ENCODE measurements at regions not wholly inside any gene's neighbourhood (a gene's known extent, or its start where the extent isn't known, plus 50 kb on each side); places are given as distances from the start of the nearest gene placed in this dataset.

GRCh38 chr7:15854841-15855524, 168.5 kb upstream of the MEOX2 start:
- Histone ChIP-seq H3K27me3 (ENCODE audit: control insufficient read depth in 4 of 4, insufficient read depth in 4 of 4, low read length in 3 of 4) (no peaks in the 10 kb centered on the region), H3K4me1 (ENCODE audit: control insufficient read depth in 4 of 4, insufficient read depth in 4 of 4, low read length in 3 of 4) (no peaks in the 10 kb centered on the region), H3K4me3 (ENCODE audit: low read depth in 1 of 3, low read length in 3 of 3) (no peak overlapping the region), H3K9me3 (ENCODE audit: control insufficient read depth in 4 of 4, low read length in 3 of 4) (peaks cover 0 to 2% (median 0%) of the 10 kb centered on the region in 4 donors), H3K27ac (ENCODE audit: low read depth in 1 of 2, low read length in 2 of 2) (no peak overlapping the region), H3K36me3 (ENCODE audit: control insufficient read depth in 4 of 4, insufficient read depth in 3 of 4, low read depth in 1 of 4, low read length in 3 of 4) (no peaks in the 10 kb centered on the region), H3K9ac (ENCODE audit: low read depth in 1 of 2, low read length in 2 of 2) (no peak overlapping the region)
- TF ChIP-seq RAD21 (IDR thresholded peaks at IDR 0.05), result no peak
- no peak for TF ChIP-seq RXRA (IDR thresholded peaks at IDR 0.05)
- TF ChIP-seq HNF4A (conservative IDR thresholded peaks at IDR 0.05), result no peak
- TF ChIP-seq REST (IDR thresholded peaks at IDR 0.05), result no peak
- TF ChIP-seq HNF4G (IDR thresholded peaks at IDR 0.05), result no peak
- no peak for TF ChIP-seq ZBTB33 (IDR thresholded peaks at IDR 0.05)
- TF ChIP-seq MAX (IDR thresholded peaks at IDR 0.05), result no peak
- TF ChIP-seq FOXA2 (IDR thresholded peaks at IDR 0.05), result no peak
- no peak for TF ChIP-seq JUND (IDR thresholded peaks at IDR 0.05)
- TF ChIP-seq NR2F2 (IDR thresholded peaks at IDR 0.05), result no peak
- TF ChIP-seq FOXA1 (IDR thresholded peaks at IDR 0.05), result no peak
- TF ChIP-seq CTCF (IDR thresholded peaks at IDR 0.05; ENCODE audit: low read depth, low read length, missing input control), result no peak
- no peak for TF ChIP-seq EGR1 (IDR thresholded peaks at IDR 0.05; ENCODE audit: low read depth in 2 of 2)
- no peak for TF ChIP-seq YY1 (IDR thresholded peaks at IDR 0.05)
- TF ChIP-seq GABPA (IDR thresholded peaks at IDR 0.05 in 1 of 2, conservative IDR thresholded peaks at IDR 0.05 in 1 of 2), result no peak
- no peak for TF ChIP-seq ATF3 (IDR thresholded peaks at IDR 0.05)
- TF ChIP-seq SP1 (IDR thresholded peaks at IDR 0.05), result no peak
- TF ChIP-seq TAF1 (conservative IDR thresholded peaks at IDR 0.05), result no peak
- WGBS, result 80% methylated on average over 4 of the region's 4 CpGs
- DNase-seq (ENCODE audit: low spot score), result no peak

Data from liver (tissue), 8 donors.